BE2C (cell line): ENCODE measurements at regions not wholly inside any gene's neighbourhood (a gene's known extent, or its start where the extent isn't known, plus 50 kb on each side); places are given as distances from the start of the nearest gene placed in this dataset.

Experiments
- DNase-seq: peaks from one replicate; pipeline ENCODE4 v3.0.0-alpha.2; 2020
- H3K27me3 ChIP-seq: fragments of 250-450 bp; sonication (Bioruptor Pico); 2 replicates; pipeline ENCODE4 v1.5.1; 2020; ENCODE audit warnings: mild to moderate bottlenecking
- H3K36me3 ChIP-seq: fragments of 250-450 bp; sonication (Bioruptor Pico); 2 replicates; pipeline ENCODE4 v1.5.1; 2020; ENCODE audit warnings: mild to moderate bottlenecking
- H3K4me1 ChIP-seq: fragments of 250-450 bp; sonication (Bioruptor Pico); 2 replicates; pipeline ENCODE4 v1.5.1; 2020
- H3K4me3 ChIP-seq: 2 replicates; pipeline ENCODE4 v1.5.1; 2011; ENCODE audit warnings: low read depth, low read length
- H3K9me3 ChIP-seq: fragments of 250-450 bp; sonication (Bioruptor Pico); 2 replicates; pipeline ENCODE4 v1.5.1; 2020
- TF ChIP-seq, protein P1 (sequence below): IDR thresholded peaks from 2 replicates; pipeline ENCODE4 v1.5.1; 2012; ENCODE audit warnings: mild to moderate bottlenecking, low read depth, low read length

DNA sequence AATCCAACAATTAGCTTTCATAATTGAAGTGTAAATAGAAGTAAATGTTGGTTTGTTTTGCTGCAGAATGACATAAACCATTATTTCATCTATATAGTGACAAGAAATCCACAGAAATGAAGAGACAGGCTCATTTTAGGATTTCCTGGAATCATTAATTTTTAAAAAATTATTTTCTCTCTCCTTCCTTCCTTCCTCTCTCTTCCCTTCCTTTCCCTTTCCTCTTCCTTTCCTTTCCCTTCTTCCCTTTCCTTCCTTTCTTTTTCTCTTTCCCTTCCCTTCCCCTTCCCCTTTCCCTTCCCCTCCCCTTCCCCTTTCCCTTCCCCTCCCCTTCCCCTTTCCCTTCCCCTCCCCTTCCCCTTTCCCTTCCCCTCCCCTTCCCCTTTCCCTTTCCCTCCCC, 51.2 kb upstream of the KMT2C start:
- H3K4me1 ChIP-seq, result peaks cover 3% of the 10 kb centered on the region; the same call in 1 of the 2 replicates
- TF ChIP-seq, protein P1, sequence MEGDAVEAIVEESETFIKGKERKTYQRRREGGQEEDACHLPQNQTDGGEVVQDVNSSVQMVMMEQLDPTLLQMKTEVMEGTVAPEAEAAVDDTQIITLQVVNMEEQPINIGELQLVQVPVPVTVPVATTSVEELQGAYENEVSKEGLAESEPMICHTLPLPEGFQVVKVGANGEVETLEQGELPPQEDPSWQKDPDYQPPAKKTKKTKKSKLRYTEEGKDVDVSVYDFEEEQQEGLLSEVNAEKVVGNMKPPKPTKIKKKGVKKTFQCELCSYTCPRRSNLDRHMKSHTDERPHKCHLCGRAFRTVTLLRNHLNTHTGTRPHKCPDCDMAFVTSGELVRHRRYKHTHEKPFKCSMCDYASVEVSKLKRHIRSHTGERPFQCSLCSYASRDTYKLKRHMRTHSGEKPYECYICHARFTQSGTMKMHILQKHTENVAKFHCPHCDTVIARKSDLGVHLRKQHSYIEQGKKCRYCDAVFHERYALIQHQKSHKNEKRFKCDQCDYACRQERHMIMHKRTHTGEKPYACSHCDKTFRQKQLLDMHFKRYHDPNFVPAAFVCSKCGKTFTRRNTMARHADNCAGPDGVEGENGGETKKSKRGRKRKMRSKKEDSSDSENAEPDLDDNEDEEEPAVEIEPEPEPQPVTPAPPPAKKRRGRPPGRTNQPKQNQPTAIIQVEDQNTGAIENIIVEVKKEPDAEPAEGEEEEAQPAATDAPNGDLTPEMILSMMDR, result no peak
- DNase-seq, result no peak
- no peaks in the 10 kb centered on the region for H3K36me3 ChIP-seq
- H3K4me3 ChIP-seq, result no peak overlapping the region
- no peaks in the 10 kb centered on the region for H3K27me3 ChIP-seq
- H3K9me3 ChIP-seq, result peaks cover 3% of the 10 kb centered on the region; the same call in 1 of the 2 replicates

DNA sequence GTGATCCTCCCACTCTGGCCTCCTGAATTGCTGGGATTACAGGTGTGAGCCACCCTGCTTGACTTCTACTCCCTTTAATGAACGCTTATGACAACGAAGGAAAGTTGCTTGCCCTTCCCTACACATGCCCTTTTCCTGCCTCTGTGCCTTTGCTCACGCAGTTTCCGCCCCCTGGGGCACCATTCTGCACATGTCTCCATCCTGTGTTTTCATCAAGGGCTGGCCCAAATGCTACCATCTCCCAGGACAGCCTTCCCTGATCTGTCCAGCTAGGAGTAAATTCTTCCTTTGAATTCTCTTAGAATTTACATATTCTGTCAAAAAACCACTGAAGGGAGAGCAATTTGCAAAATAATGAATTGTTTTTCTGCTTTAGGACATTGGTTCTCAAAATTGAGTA, 50.0 kb upstream of the KMT2C start:
- Histone ChIP-seq H3K4me3 (no peak overlapping the region), H3K27me3 (no peaks in the 10 kb centered on the region), H3K36me3 (no peaks in the 10 kb centered on the region), H3K4me1 (peaks cover 3% of the 10 kb centered on the region; the same call in 1 of the 2 replicates), H3K9me3 (peaks cover 3% of the 10 kb centered on the region; the same call in 1 of the 2 replicates)
- DNase-seq, result no peak
- TF ChIP-seq, protein P1, result no peak
